22Rv1 (cell line): ENCODE measurements at regions not wholly inside any gene's neighbourhood (a gene's known extent, or its start where the extent isn't known, plus 50 kb on each side); places are given as distances from the start of the nearest gene placed in this dataset.

Experiments used
- H3K27ac ChIP-seq: fragments of 450-650 bp; 2 replicates; pipeline ENCODE4 v1.5.1; 2017
- ZFX ChIP-seq: fragments of 450-650 bp; IDR thresholded peaks from 2 replicates; pipeline ENCODE4 v1.6.1; 2017; ENCODE audit warnings: antibody characterized with exemption, borderline replicate concordance
- TF ChIP-seq, protein P1 (sequence below): fragments of 450-650 bp; IDR thresholded peaks from 2 replicates; pipeline ENCODE4 v1.5.1; 2017; ENCODE audit warnings: mild to moderate bottlenecking

DNA sequence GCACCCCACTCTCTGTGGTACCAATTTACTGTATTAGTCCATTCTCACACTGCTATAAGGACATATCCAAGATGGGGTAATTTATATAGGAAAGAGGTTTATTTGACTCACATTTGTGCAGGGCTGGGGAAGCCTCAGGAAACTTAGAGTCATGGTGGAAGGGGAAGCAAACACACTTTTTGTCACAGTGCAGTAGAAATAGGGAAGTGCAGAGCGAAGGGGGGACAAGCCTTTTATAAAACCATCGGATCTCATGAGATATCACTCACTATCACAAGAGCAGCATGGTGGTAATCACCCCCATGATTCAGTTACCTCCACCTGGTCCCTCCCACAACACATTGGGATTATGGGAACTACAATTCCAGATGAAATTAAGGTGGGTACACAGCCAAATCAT, 766.9 kb upstream of the PCDH10 start:
- H3K27ac ChIP-seq, result no peak overlapping the region
- TF ChIP-seq, protein P1, sequence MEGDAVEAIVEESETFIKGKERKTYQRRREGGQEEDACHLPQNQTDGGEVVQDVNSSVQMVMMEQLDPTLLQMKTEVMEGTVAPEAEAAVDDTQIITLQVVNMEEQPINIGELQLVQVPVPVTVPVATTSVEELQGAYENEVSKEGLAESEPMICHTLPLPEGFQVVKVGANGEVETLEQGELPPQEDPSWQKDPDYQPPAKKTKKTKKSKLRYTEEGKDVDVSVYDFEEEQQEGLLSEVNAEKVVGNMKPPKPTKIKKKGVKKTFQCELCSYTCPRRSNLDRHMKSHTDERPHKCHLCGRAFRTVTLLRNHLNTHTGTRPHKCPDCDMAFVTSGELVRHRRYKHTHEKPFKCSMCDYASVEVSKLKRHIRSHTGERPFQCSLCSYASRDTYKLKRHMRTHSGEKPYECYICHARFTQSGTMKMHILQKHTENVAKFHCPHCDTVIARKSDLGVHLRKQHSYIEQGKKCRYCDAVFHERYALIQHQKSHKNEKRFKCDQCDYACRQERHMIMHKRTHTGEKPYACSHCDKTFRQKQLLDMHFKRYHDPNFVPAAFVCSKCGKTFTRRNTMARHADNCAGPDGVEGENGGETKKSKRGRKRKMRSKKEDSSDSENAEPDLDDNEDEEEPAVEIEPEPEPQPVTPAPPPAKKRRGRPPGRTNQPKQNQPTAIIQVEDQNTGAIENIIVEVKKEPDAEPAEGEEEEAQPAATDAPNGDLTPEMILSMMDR, result no peak

DNA sequence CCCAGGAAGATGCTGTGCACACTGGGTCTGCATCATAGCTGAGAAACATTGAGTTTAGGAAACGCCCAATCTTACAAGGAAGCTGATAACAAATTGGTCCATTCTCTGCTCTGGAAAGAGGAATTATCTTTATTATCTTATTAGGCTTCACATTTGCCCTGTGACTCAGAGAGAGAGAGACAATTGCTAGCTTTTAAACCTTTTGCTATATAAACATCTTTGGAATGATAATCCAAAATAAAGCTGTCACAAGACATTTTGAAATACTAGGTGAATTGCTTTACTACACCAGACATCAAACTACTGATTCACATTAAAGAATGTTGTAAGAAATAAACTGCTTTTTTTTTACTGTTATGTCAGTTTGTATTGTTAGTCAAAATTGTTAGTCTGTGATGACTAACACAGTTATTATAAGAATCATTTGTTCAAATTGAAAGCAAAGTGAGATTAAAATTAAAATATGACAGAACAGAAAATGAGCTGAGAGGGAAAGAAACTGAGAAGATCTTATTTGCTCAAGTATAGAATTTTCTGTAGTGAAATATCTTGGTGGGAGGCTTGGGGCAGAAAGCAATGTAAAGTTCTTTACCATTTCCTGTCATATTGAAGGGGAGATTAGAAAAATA, 765.4 kb upstream of the PCDH10 start:
- TF ChIP-seq ZFX, result no peak
- TF ChIP-seq, protein P1, result no peak
- no peak overlapping the region for H3K27ac ChIP-seq

DNA sequence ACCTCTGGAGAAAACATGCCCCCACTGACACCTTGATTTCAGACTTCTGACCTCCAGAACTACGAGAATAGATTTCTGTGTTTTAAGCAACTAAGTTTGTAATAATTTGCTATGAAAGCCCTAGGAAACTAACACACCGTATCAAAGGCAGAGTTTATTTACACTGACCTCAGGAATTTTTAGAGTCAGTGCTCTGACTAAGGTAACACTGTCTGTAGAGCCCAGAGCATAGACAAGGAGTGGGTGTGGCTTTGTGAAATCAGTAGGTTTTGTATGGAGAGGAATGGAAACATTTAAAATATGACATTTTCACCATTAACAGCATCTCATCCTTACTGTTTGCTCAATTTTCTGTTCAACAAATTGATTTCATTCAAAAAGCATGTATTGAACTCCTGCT, 764.4 kb upstream of the PCDH10 start:
- TF ChIP-seq ZFX, result no peak
- TF ChIP-seq, protein P1, result no peak
- H3K27ac ChIP-seq, result no peak overlapping the region

DNA sequence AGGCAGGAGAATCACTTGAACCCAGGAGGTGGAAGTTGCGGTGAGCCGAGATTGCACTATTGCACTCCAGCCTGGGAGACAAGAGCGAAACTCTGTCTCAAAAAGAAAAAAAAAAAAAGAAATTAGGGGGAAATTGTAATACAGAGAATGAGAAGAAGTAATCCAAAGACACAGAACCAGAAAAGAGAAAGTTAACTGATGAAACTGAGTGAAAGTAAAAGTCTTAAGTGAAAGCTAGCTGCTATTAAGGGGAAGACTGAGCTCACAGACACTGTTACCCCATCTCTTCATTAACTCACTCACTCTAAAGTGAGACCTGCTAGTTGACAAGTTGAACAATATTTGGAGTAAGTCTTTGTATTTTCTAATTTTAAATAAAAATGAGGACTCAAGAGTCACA, 763.0 kb upstream of the PCDH10 start:
- TF ChIP-seq ZFX, result no peak
- TF ChIP-seq, protein P1, result no peak
- H3K27ac ChIP-seq, result no peak overlapping the region

DNA sequence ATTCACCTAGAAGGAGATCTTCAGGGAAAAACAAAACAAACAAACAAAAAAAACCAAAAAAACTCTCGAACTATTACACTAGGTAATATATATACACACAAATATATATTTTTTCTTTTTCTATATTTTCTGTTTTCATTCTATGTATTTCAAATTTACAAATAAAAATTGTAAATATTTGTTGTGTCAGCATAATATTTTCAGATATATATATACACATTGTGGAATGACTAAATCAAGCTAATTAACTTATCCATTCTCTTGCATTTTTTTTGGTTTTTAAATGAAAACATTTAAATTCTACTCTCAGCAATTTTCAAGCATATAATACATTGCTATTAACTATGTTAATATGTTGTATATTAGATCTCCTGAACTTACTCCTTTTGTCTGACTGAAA, 762.0 kb upstream of the PCDH10 start:
- TF ChIP-seq, protein P1, result no peak
- TF ChIP-seq ZFX, result no peak
- no peak overlapping the region for H3K27ac ChIP-seq

DNA sequence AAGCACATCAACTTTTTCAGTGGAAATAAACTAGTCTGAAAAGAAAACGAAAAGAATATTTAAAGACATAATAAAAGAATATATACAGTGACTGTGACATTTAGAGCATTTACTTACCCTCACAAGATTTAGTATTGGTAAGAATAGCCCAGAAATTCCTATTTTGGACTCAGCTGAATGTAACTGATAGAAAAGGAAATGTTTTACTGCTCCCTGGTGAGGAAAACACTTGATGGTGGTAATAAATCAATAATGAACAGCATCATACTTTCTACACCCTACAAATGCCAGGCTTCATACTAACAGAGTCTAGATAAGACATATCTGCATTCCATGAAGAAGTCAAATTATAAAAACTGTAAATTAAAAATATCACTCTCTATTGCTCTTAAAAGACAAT, 753.5 kb upstream of the PCDH10 start:
- no peak overlapping the region for H3K27ac ChIP-seq
- TF ChIP-seq ZFX, result no peak
- TF ChIP-seq, protein P1, result no peak

DNA sequence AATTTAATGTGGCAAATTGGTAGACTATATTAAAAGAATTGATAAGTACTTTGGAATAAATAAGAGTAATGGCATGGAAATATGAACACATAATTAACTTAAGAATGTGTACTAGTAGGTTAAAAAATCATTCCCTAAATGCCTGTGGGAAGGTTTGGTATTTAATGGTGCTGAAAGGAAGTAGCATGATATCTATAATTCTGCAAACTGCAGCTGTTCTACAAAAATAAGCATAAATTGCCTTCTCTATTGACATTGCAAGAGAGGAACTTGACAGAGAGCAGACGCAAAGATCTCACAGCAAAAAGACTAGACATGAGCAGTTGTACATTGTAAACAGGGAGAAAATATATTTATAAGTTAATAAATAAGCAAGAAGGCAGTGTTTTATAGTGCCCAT, 752.5 kb upstream of the PCDH10 start:
- H3K27ac ChIP-seq, result no peak overlapping the region
- TF ChIP-seq, protein P1, result no peak
- TF ChIP-seq ZFX, result no peak
